ENCODE measurements at regions not wholly inside any gene's neighbourhood (a gene's known extent, or its start where the extent isn't known, plus 50 kb on each side); places are given as distances from the start of the nearest gene placed in this dataset.
A peak's percentile ranks its signal among the peaks of the same experiment; 100 is the strongest.

DNA sequence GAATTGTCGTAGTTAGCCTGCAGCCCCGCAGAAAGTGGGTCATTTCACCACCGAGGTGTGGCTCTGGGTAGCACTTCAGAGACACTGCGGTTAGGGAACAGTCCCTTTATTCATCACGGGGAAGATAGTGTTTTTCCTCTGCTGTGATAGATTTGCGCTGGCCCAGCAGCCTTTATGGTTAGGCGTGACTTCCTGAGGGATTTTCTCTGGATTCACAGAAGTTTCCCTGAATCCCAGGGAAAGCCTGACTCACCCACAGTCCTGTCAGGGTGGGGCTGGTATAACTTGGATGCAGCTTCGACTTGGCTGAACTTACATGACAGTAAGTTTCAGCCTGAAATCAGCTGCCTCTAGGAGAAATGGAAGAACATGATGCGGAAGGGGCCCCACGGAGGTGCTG is 196.3 kb upstream of the HHIP start:
- TF ChIP-seq, protein P1, sequence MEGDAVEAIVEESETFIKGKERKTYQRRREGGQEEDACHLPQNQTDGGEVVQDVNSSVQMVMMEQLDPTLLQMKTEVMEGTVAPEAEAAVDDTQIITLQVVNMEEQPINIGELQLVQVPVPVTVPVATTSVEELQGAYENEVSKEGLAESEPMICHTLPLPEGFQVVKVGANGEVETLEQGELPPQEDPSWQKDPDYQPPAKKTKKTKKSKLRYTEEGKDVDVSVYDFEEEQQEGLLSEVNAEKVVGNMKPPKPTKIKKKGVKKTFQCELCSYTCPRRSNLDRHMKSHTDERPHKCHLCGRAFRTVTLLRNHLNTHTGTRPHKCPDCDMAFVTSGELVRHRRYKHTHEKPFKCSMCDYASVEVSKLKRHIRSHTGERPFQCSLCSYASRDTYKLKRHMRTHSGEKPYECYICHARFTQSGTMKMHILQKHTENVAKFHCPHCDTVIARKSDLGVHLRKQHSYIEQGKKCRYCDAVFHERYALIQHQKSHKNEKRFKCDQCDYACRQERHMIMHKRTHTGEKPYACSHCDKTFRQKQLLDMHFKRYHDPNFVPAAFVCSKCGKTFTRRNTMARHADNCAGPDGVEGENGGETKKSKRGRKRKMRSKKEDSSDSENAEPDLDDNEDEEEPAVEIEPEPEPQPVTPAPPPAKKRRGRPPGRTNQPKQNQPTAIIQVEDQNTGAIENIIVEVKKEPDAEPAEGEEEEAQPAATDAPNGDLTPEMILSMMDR (IDR thresholded peaks at IDR 0.05), result no peak
- H3K9me3 ChIP-seq, result peaks cover 0 to 12% (median 0%) of the 10 kb centered on the region in 11 donors
- H3K27ac ChIP-seq, result no peak overlapping the region
- intact Hi-C loops (cut with DNase I), result no loop called here
- 41 to 49% methylated on average over 10 of the region's 10 CpGs for WGBS, 2 donors
- ATAC-seq, result peak; percentile 33 to 85 (median 52)
- peaks cover 0 to 5% (median 0%) of the 10 kb centered on the region in 9 donors for H3K4me1 ChIP-seq
- H3K36me3 ChIP-seq, result no peaks in the 10 kb centered on the region
- H3K27me3 ChIP-seq, result no peaks in the 10 kb centered on the region
- peak in 1 of 2 donors; percentile 18 for DNase-seq
- H3K4me3 ChIP-seq, result no peak overlapping the region

DNA sequence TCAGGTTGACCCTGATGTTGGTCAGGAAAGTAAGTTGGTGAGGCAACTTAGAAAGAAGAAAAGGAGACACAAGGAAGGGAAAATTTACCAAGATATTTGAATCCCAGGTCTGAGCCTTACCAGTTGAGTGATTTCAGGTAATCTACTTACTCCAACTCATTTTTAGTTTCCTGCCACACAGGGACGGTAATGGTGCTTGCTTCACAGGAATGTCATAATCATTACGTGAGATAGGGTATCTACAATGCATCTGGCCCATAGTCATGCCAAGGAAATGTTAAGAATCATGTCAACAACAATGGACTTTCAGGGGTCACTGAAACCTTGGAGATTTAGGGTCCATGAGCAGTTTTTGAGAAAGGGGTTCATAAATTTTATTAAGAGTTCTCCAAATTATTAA is 195.4 kb upstream of the HHIP start:
- TF ChIP-seq, protein P1 (IDR thresholded peaks at IDR 0.05), result no peak
- Histone ChIP-seq H3K4me3 (no peak overlapping the region), H3K36me3 (no peaks in the 10 kb centered on the region), H3K27ac (no peak overlapping the region), H3K9me3 (peaks cover 0 to 12% (median 0%) of the 10 kb centered on the region in 11 donors), H3K4me1 (peaks cover 0 to 5% (median 0%) of the 10 kb centered on the region in 9 donors), H3K27me3 (no peaks in the 10 kb centered on the region)
- 68 to 69% methylated on average over 2 of the region's 2 CpGs for WGBS, 2 donors
- DNase-seq (no peak), ATAC-seq (no peak)
- intact Hi-C loops (cut with DNase I), result no loop called here

DNA sequence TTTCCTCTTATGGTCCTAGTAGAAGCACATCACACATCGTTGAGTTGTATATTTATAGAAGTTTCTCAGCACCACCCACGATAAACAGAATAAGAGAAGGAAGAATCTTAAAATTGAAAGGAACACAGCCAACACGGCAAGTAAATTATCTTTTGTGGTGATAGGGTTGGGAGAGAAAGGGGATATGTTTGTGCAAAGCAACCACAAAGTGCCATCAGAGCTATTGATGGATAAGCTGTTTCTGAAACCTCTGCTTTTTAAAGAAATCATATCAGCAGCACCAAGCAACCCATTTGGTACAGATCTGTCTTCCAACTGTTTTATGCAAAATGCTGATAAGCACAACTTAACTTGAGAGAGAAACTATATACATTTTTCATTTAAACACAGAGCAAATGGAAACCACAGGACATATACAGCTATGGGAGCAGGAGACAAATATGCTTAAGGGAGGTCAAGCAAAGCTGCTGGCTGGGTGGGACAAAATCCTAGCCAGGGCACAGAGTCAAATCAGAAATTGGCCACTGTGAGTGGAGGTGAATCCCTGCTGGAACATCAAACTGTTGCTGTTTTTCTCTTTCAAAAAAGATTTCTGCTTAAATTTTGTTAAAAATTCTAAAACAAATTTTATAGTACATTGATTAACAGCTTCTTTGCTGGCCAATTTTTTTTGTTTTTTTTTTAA is 194.0 kb upstream of the HHIP start:
- H3K9me3 ChIP-seq, result peaks cover 0 to 12% (median 0%) of the 10 kb centered on the region in 11 donors
- H3K27me3 ChIP-seq, result no peaks in the 10 kb centered on the region
- TF ChIP-seq, protein P1 (IDR thresholded peaks at IDR 0.05), result no peak
- WGBS, 2 donors, result 28 to 32% methylated on average over 3 of the region's 3 CpGs
- no peak overlapping the region for H3K4me3 ChIP-seq
- DNase-seq, result no peak
- intact Hi-C loops (cut with DNase I), result no loop called here
- H3K4me1 ChIP-seq, result peaks cover 0 to 5% (median 0%) of the 10 kb centered on the region in 9 donors
- no peak overlapping the region for H3K27ac ChIP-seq
- no peak for ATAC-seq
- no peaks in the 10 kb centered on the region for H3K36me3 ChIP-seq

DNA sequence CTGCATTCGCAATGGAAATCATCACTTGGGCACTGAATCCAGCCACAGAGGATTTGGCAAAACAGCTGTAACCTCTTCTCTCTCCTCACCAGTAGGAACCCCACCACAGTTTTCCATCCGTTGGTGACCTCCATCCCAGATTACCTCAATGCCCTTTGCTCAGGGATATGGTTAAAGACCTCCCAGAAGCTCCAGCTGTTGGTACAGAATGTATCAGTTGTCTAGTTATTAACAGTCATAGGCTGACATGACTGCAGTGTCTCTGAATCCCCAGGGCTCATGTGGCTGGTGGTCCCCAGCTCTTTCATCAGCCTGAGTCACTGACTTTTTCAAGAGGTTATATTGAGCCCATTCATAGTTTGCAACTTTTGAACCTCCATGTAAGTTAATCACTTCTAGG is 189.8 kb upstream of the HHIP start:
- intact Hi-C loops (cut with DNase I), result no loop called here
- Histone ChIP-seq H3K27me3 (peaks cover 0 to 6% (median 0%) of the 10 kb centered on the region in 7 donors), H3K4me1 (no peaks in the 10 kb centered on the region), H3K36me3 (no peaks in the 10 kb centered on the region), H3K9me3 (no peaks in the 10 kb centered on the region), H3K27ac (no peak overlapping the region), H3K4me3 (no peak overlapping the region)
- TF ChIP-seq, protein P1 (IDR thresholded peaks at IDR 0.05), result no peak
- WGBS, 2 donors, result 82% methylated on average over 2 of the region's 2 CpGs
- ATAC-seq (no peak), DNase-seq (no peak)
